ENCODE measurements at regions not wholly inside any gene's neighbourhood (a gene's known extent, or its start where the extent isn't known, plus 50 kb on each side); places are given as distances from the start of the nearest gene placed in this dataset.
"Not testable (repeated sequence)": the region's sequence is repeated elsewhere in the genome, so short reads cannot be mapped to it uniquely, and the experiment has no call there.

- no peak for DNase-seq (ENCODE audit: low read depth in 2 of 2)
These were observed 62.4 kb downstream of the CLDN17 start for GRCh38 chr21:30104241-30104640.

- no peak for DNase-seq (ENCODE audit: low read depth in 2 of 2)
These were observed 63.7 kb downstream of the CLDN17 start for GRCh38 chr21:30102871-30103270.

- DNase-seq (ENCODE audit: low read depth in 2 of 2) = no peak
These were observed 64.6 kb downstream of the CLDN17 start for GRCh38 chr21:30101967-30102366.

- no peak for DNase-seq (ENCODE audit: low read depth in 2 of 2)
These were observed 68.8 kb downstream of the CLDN17 start for GRCh38 chr21:30097791-30098190.

- DNase-seq (ENCODE audit: low read depth in 2 of 2) = no peak
These were observed 83.2 kb downstream of the CLDN17 start for GRCh38 chr21:30083225-30083945.

GRCh38 chr21:30081506-30081905 is 85.1 kb downstream of the CLDN17 start:
- DNase-seq (ENCODE audit: low read depth in 2 of 2) = no peak

- no peak for DNase-seq (ENCODE audit: low read depth in 2 of 2)
These were observed 94.1 kb downstream of the CLDN17 start for GRCh38 chr21:30072496-30072895.

GRCh38 chr21:30058928-30059327 is 107.7 kb downstream of the CLDN17 start:
- DNase-seq (ENCODE audit: low read depth in 2 of 2) = no peak

GRCh38 chr21:30057108-30057507 is 109.5 kb downstream of the CLDN17 start:
- no peak for DNase-seq (ENCODE audit: low read depth in 2 of 2)

GRCh38 chr21:30048570-30048969 is 108.8 kb upstream of the GRIK1 start:
- no peak for DNase-seq (ENCODE audit: low read depth in 2 of 2)

- DNase-seq (ENCODE audit: low read depth in 2 of 2) = peak; percentile 0 to 14
These were observed 104.8 kb upstream of the GRIK1 start for GRCh38 chr21:30044447-30045064.

GRCh38 chr21:30042443-30042842 is 102.6 kb upstream of the GRIK1 start:
- DNase-seq (ENCODE audit: low read depth in 2 of 2) = no peak

- no peak for DNase-seq (ENCODE audit: low read depth in 2 of 2)
These were observed 93.6 kb upstream of the GRIK1 start for GRCh38 chr21:30033441-30033840.

- DNase-seq (ENCODE audit: low read depth in 2 of 2) = no peak
These were observed 90.6 kb upstream of the GRIK1 start for GRCh38 chr21:30030416-30030815.

GRCh38 chr21:30028537-30028936 is 88.7 kb upstream of the GRIK1 start:
- DNase-seq (ENCODE audit: low read depth in 2 of 2) = no peak

GRCh38 chr21:30027986-30028385 is 88.2 kb upstream of the GRIK1 start:
- DNase-seq (ENCODE audit: low read depth in 2 of 2) = no peak

GRCh38 chr21:30023056-30023455 is 83.3 kb upstream of the GRIK1 start:
- DNase-seq (ENCODE audit: low read depth in 2 of 2) = not testable (repeated sequence)

GRCh38 chr21:30014886-30015285 is 75.1 kb upstream of the GRIK1 start:
- DNase-seq (ENCODE audit: low read depth in 2 of 2) = no peak

- DNase-seq (ENCODE audit: low read depth in 2 of 2) = no peak
These were observed 51.8 kb upstream of the GRIK1 start for GRCh38 chr21:29991624-29992023.

GRCh38 chr21:29989634-29990234 is 49.9 kb upstream of the GRIK1 start:
- DNase-seq (ENCODE audit: low read depth in 2 of 2) = no peak
